A204.1 (cell line): ENCODE measurements at regions not wholly inside any gene's neighbourhood (a gene's known extent, or its start where the extent isn't known, plus 50 kb on each side); places are given as distances from the start of the nearest gene placed in this dataset.
"Not testable (repeated sequence)": the region's sequence is repeated elsewhere in the genome, so short reads cannot be mapped to it uniquely, and the experiment has no call there.

Experiments
- FAIRE-seq: peaks from 2 replicates; lab custom pipeline; 2012; peaks lifted over from hg19 to GRCh38; lab: Jason Lieb, UNC

DNA sequence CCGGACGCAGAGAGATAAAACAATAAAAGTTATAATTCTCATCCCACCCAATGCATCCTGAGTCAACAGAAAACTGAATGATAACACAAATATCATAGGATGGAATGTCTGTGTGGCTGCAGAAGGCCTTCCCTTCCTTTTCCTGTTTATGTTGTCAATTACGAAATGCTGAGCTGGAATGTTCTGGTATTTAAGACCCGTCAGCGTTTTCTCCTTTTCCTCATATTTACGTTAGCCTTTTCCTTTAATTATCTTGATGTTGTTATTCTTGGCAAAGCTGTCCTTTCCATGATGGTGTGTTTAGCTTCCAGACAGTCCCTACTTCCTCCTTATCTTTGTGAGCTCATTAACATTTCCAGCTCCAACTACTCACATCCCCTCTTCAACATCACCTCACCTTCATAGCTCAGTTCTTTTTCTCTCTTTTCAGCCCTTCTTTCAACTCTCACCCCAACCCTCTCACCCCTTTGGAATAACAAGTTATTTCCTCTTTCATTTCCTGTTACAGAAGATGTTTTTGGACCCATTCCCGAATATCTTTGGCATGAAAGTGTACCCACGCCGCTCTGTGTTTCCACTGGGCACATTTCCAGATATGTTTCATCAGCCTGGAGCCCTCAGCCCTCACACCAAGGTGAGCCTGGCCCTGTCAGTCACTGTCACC, 221.6 kb downstream of the NR2F1-AS1 start:
- no peak for FAIRE-seq

DNA sequence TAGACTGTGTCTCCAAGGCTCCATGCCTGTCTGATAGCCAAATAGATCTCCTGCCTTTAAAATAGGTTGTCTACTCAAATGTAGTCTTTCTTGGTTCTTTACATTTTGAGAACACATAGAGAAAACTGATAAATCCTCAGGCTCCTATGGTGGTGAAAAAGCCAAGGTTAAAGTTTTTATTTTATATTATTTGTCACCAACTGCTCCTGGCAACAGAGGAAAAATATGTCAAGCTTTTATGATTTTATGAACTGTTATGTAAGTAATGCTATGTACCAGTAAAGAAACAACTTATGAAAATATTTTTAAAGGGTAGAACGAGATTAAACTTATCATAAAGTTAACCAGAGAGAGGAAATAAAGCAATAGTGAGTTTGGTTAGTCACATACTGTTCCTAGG, 222.8 kb downstream of the NR2F1-AS1 start:
- FAIRE-seq = no peak

DNA sequence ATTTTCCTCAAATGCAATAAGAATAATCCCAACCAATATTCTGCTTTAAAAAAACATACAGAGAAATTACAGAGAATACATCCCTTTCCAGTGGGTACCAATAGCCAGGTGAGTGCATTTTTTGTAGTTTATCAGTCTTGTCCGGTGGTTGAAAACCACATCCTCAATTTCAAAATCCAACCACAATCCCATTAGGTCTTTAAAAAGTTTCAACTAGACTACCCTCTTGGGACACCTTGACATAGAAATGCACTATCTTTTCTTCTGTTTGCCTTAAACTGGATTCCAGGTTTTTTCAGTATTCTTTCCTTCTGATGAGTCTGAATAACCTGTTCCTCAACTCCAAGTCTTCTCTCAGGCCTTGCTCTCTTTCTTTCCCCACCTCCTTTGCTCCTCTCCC, 223.3 kb downstream of the NR2F1-AS1 start:
- FAIRE-seq = no peak

DNA sequence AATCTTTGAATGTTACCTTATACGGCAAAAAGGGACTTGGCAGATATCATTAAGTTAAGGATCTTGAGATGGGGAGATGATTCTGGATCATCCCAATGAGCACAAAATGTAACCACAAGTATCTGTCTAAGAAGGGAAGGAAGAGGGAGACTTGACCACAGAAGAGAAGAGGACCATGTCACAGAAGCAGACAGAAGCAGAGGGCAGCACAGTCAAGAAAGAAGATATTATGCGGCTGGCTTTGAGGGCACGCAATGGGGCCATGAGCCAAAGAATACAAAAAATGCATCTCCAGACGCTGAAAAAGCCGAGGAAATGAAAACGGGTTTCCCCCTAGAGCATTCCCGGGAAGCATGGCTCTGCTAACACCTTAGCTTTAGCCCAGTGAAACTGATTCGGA, 225.3 kb downstream of the NR2F1-AS1 start:
- no peak for FAIRE-seq

DNA sequence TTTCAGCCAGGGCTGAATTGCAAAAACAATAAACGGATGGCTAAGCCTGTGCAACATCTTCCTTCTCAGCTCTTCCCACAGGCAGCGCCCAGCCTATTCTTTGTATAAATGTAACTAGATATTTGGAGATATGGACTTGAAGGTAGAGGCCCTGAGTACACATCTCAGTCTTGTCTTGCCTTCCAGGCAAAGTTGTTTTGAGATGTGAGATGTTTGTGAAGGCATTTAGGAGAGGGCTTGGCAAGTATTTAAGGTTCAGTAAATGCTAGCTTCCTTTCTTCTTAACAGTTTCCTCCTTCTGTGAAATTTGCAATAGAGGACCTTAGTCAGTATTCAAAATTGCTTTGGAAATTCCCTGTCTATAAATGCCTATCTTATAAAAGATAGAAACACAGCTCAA, 228.8 kb downstream of the NR2F1-AS1 start:
- no peak for FAIRE-seq

DNA sequence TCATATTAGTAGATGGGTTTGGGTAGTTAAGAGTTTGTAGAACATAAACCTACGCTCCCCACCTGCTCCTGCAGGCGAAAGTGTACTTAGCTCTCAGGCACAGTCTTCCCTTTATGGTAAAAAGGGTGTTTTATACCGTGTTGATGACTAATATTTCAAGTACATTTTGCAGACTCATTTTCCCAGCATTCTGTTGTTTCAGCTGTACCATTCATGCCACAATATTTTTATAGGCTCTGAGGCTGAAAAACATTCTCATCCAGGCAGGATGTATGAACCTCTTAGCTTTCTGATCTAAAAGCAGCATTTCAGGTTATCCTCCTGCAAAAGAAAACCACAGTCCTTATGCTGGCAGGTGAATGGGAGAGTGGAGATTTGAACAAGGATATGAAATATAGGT, 231.4 kb downstream of the NR2F1-AS1 start:
- no peak for FAIRE-seq

DNA sequence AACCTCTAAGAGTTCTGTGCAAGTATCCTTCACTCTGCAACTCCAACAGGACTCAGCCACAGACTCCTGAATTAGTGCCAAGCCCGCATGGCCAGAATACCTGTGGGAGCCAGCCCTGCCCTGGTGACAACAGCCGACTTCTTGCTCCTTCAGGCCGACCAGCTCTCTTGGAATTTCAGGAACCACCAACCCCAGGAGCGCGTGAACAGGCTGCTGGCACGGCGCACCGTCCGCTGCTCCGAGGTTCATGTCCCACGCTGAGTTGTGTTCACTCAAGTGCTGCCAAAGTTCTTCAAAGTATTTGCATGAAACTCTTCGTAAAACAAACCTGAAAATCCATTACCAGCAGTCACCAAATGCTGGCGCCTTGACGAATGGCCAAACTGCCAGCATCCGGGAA, 232.8 kb downstream of the NR2F1-AS1 start:
- no peak for FAIRE-seq

DNA sequence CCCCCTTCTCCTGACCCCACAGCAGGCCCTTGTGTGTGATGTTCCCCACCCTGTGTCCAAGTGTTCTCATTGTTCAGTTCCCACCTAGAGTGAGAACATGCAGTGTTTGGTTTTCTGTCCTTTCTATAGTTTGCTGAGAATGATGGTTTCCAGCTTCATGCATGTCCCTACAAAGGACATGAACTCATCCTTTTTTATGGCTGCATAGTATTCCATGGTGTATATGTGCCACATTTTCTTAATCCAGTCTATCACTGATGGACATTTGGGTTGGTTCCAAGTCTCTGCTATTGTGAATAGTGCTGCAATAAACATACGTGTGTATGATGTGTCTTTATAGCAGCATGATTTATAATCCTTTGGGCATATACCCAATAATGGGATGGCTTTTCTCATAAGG, 234.2 kb downstream of the NR2F1-AS1 start:
- not testable (repeated sequence) for FAIRE-seq

DNA sequence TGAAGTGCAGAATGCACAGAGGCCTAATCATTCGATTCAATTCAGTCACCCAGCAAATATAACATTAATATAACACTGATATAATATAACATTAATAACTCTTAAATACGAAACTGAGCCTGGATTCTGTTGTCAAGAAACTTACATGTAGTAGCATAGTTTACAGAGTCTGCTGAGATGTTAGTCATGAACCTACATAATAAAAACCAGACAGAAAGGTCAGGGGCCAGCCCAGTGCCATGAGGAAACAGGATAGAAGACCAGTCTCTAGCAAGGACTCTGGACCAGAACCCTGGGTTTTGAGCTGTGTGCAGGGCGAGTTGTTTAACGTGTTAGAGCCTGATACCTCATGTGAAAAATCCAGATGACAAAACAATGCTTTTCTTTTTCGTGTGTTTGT, 234.7 kb downstream of the NR2F1-AS1 start:
- no peak for FAIRE-seq

DNA sequence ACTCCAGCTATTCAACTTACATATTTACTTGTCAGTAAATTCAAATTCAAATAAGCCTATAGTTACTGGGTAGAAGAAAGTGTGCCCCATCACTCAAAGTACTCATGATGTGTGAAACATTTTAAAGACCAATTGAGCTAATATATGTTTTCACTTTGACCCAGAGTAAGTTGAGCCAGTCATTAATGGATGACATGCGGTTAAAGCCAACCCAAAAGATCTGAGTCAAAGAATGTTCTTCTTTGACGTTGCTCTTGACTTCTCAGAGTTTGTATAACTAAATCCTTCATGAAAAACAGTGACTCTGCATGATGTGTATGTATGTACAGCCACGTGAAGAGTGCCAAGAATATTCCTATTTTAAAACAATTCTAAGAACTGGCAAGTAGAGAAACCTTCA, 237.4 kb downstream of the NR2F1-AS1 start:
- FAIRE-seq = no peak

DNA sequence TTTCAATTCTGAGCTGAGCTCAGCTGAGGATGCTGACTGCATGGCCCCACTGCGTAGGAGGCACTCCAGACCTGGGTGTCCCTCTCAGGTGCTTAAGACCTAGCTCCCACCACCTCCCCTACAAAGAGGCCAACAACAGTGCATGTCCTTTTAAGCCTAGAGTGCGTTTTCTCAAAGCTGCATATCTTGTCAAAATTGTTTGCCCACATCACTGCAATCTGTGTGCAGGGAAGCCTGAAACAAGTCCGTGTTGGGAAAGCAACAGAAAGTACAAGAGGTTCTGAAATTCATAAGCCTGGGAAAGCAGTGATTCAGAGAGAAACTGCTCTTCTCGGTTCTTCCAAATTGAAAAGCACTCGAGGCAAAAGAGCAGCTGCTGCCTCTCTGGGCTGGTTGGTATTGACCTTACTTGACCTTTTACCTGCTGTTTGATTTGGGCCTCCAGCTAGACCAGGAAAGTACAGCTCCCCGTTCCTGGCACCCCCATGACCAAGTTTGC, 238.4 kb downstream of the NR2F1-AS1 start:
- FAIRE-seq = no peak

DNA sequence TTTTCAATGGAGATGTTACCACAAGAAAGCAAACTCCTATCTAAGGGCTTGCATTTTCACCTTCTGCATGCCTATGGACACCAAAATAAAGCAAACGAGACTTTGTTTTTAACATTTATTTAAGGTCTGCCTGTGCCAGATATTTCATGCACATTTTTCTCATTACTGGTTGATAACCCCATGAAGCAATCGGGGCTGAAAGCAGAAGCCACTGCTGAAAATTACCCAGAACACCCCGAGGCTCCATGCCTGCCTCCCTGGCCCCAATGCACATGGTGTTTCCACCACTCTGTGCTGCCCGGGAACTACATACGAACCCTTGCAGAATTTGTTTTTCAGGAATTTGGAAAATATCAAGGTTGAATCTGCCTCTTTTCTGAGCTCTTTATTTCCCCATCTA, 240.1 kb downstream of the NR2F1-AS1 start:
- FAIRE-seq = no peak

DNA sequence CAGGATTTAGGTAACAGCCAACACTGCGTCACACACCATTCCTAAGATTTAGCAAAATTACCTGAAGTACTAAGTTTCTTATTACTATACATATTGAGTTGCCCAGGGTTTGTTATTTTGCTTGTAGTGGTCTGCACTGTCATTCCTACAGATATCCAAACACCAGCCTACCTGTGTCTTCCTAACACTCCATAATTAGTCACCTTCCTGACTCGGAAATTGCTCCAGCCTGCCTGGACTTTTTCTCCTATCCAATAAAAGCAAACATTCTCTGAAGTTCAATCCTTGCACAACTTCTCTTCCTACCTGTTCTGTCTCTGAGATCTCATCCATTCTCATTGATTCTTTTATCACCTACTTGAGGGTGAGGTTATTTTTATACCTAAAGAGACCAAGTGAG, 243.9 kb downstream of the NR2F1-AS1 start:
- FAIRE-seq = no peak

DNA sequence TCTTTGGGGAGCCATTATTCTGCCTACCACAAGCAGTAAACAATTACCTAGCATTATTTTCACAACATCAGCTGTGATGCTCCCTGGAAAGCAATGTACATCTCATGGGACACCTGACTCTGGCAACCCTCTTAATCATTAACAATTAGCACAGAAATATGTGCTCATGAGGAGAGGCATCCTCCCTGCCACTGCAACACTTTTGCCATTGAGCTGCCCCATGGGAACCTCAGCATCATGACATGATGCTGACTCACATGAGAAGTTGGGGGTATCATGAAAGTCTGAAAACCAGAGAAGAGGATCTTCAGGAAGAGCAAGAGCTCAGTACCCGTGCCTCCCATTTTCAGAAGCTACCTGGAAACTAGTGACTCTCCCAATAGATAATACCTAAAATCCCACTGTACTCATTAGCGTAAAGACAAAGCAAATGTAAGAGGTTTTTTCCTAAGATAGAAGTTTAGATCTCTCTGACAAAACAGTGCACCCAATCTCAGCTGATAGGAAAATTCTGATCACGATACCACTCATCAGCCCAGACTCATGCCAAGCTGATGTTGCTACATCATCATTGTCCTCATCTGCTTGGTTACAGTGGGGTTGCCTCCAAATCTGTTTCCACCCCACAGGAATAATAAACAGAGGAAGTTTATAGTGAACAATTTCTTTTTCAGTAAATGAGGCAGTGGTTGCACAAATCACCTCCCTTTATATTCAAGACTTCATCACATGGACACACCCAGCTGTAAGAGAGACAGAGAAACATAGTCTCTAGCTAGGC, 244.5 kb downstream of the NR2F1-AS1 start:
- FAIRE-seq = no peak

DNA sequence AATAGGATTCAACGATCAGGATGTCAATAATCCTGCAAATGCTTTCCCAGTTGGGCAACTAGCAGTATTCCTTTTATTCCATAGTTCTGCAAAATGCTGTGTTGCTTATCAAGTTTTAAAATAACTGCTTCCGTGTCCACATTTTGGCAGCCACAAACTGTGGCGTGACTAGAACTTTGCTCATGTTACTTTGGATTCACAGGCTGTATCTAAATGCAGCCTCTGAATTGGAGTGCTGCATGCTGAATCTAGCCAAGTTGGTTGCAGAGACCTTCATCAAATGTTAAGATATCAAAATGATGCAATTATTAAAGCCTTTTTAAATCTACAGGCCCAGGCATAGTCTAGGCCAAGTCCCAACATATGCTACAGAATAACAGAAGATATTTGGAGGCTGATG, 249.2 kb downstream of the NR2F1-AS1 start:
- FAIRE-seq = no peak

DNA sequence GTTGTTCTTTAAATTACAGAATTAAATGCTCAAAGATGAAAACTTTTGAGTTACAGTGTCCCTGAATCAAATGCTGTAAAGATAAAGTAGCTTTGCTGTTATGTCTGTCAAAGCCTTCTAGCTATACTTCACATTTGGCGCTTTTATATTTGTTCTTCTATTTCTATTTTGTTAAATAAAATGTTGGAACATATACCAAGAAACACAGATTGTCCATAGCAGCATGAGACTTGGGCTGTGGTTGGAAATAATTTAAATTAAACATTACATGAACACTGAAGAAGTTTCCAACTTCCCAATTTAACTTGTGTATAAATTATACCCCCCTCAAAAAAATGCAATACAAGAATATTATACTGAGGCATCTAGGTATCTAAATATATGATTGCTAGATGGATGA, 249.8 kb downstream of the NR2F1-AS1 start:
- FAIRE-seq = no peak

DNA sequence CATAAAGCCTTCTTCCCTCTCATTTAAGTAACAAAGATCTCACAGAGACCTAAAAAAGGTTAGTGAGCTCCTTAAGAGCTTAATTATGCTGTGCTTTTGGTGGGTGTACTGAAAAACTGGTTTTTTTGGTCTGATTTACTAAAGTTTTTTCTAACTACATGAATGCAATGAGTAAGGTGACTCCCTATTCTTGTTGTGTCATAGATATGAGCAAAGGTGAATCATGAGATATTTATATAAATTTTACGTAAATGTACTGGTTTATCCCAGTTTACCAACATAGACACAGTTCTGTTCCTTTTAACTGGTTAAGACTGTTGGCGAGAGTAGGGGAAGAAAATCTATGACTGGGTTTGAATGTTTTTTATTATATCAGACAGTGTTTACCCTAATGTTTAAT, 250.5 kb downstream of the NR2F1-AS1 start:
- FAIRE-seq = no peak

DNA sequence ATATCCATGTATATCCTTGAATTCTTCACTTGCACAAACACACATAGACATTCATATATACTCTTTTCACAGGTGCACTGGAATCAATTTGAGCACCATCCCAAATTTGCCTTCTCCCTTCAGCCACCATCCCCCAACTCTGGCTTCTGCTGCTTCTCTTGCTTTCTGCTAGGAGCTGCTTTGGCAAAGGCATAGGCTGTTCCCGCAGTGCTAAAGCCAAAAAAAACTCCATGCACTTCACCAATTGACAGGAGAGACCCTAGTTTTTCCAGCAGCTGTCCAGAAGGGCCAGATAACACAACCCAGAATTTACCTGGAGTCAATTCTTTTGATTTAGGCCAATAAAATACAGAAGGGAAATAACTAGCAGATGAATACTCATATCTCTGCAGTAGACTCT, 251.3 kb downstream of the NR2F1-AS1 start:
- FAIRE-seq = no peak

DNA sequence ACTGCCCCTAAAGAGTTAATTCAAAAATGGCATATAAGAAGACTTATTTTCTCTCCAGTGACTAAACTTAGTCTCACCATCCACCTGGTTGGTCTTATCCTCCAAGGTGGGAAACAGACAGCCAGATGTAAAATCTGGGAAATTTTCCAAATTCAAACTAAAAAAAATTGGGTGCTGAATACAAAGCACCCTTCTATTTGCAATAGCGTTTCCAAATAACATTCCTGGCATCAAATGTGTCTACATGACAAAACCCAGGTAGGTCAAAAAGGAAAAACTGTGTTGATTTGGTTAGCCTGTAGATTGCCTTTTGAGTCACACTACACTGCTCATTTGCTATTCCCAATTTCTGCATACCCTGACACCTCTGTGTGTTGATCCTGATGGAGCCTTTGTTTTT, 252.2 kb downstream of the NR2F1-AS1 start:
- FAIRE-seq = no peak

DNA sequence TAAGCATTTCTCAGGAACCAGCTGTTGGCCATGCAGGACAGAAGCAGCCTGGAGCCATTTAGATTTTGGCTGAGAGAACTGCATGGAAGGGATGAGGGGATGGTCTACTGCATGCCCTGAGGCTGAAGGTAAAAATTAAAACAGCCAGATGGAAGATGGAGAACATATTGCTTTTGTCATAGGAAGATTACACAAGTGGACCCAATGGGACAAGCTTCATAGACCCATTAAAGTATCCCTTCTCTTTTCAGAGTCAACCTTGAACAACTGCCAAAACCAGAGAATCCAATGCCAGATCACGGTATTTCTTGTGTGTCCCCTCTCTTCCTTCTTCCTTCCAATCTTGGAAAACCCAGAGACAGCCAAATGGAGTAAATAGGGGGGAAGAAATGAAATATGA, 253.4 kb downstream of the NR2F1-AS1 start:
- FAIRE-seq = no peak

DNA sequence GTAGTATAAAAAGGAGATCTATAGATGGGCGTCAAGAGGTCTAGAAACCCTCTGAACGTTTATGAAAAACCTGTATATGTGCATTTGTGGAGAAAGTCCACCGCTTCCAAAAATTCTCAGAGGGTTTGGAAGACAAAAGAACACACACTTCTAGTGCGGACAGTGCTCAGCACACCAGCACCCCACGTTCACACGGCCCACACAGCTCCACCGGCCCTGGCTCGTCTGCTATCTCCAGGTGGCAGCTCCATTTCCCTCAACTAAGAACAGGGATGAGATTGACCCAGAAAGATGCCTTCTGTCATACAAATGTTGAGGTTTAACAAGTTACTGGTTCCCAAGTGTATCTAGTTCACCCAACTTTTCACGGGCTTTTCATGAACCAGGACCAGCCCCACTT, 255.1 kb downstream of the NR2F1-AS1 start:
- FAIRE-seq = no peak

DNA sequence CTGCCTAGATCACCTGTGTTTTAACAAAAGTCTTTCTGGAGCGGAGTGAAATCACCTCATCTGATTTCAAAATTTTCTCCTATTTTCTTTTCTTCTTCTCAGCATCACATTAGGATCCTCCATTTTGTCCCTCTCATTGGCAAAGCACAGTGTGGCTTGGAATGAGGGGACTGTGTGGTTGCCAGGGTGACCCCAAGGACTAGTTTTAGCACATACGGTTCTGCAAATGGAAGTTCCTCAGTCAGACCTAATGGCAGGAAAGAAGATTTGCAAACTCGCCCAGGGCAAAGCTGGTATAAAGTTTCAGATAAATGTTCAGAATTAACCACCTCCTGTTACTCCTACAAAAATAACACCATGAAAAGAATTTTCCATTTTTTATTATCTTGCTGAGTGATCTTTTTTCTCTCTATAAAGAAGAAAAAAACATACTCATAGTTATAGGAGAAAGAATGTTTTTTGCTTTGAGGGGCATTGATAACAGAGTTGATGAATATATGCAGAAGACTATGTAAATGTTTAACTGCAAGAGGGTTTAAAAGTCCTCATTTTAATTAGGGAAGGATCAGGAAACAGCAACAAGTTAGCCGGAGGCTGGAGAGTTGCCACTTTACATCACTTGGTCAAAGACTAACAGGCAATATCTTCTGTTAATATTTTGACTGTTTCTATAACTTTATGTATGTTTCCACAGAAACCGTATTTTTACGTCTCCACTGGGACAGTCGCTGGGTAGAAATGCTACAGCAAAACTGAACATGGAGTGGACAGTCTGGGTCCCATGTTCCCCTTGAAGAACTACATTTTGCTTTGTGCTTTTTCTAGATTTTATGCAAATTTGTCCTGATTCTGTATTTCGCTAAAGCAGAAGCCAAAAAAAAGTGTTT, 257.8 kb downstream of the NR2F1-AS1 start:
- FAIRE-seq = no peak

DNA sequence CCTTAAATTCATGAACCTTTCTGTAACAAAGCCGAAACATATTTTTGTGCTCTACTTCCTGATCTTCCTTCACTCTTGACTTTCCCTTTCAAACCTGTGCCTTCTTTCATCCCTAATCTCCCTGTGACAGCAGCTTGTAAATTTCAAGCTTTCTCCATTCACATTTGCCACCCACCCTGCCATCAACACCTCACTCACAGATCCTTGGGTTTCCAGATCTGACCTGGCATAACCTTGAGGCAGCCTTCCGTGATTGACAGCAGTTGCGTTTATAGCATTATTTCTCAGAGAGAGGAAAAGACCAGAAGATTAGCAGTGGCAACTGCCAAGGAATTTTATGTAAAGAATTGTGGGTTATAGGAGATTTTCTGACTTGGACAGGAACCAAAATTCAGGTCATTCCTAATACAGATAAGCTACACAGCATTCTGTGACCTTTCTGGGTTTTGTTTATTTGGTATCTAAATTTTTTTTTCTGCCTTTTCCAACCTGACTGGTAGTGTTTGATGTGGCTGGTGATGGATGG, 260.0 kb downstream of the NR2F1-AS1 start:
- no peak for FAIRE-seq
